GM19351 (cell line): ENCODE measurements at regions not wholly inside any gene's neighbourhood (a gene's known extent, or its start where the extent isn't known, plus 50 kb on each side); places are given as distances from the start of the nearest gene placed in this dataset.
"Not testable (repeated sequence)": the region's sequence is repeated elsewhere in the genome, so short reads cannot be mapped to it uniquely, and the experiment has no call there.

Experiments
- ATAC-seq: cut with Tn5 transposase; IDR thresholded peaks from one replicate; pipeline ENCODE4 v1.9.1; 2021; ENCODE audit warnings: mild to moderate bottlenecking, moderate library complexity; ENCODE audit not compliant: unreplicated experiment

- ATAC-seq, result no peak
Observed at GRCh38 chr7:47093320-47094234, 488.3 kb downstream of the TNS3 start.

GRCh38 chr7:47092336-47092735 lies 489.6 kb downstream of the TNS3 start:
- ATAC-seq, result no peak

- no peak for ATAC-seq
Observed at GRCh38 chr7:47091141-47091540, 490.8 kb downstream of the TNS3 start.

- no peak for ATAC-seq
Observed at GRCh38 chr7:47089461-47089860, 492.4 kb downstream of the TNS3 start.

- ATAC-seq, result peak; percentile 11
Observed at GRCh38 chr7:47089068-47089417, 492.9 kb downstream of the TNS3 start.

GRCh38 chr7:47088329-47089067 lies 493.4 kb downstream of the TNS3 start:
- peak; percentile 87 for ATAC-seq

GRCh38 chr7:47087866-47088265 lies 494.0 kb downstream of the TNS3 start:
- ATAC-seq, result no peak

- ATAC-seq, result no peak
Observed at GRCh38 chr7:47085491-47086275, 496.2 kb downstream of the TNS3 start.

- ATAC-seq, result no peak
Observed at GRCh38 chr7:47083476-47084250, 498.2 kb downstream of the TNS3 start.

- no peak for ATAC-seq
Observed at GRCh38 chr7:47080816-47081215, 501.1 kb downstream of the TNS3 start.

GRCh38 chr7:47078241-47078640 lies 503.7 kb downstream of the TNS3 start:
- ATAC-seq, result no peak

GRCh38 chr7:47074702-47075153 lies 507.2 kb downstream of the TNS3 start:
- ATAC-seq, result no peak

GRCh38 chr7:47073284-47073683 lies 508.6 kb downstream of the TNS3 start:
- no peak for ATAC-seq

GRCh38 chr7:47071866-47072265 lies 510.0 kb downstream of the TNS3 start:
- no peak for ATAC-seq

GRCh38 chr7:47069385-47070076 lies 512.4 kb downstream of the TNS3 start:
- ATAC-seq, result no peak

GRCh38 chr7:47066976-47067614 lies 514.8 kb downstream of the TNS3 start:
- no peak for ATAC-seq

GRCh38 chr7:47056731-47057130 lies 525.2 kb downstream of the TNS3 start:
- no peak for ATAC-seq

- not testable (repeated sequence) for ATAC-seq
Observed at GRCh38 chr7:47052541-47053208, 529.2 kb downstream of the TNS3 start.

GRCh38 chr7:47049234-47049774 lies 532.6 kb downstream of the TNS3 start:
- no peak for ATAC-seq
